Activated T-cell treated with anti-CD3 and anti-CD28 coated beads for 1 hour (primary cell): ENCODE measurements at regions not wholly inside any gene's neighbourhood (a gene's known extent, or its start where the extent isn't known, plus 50 kb on each side); places are given as distances from the start of the nearest gene placed in this dataset.

Source experiments
- DNase-seq: peaks from one replicate; pipeline ENCODE4 v3.0.0-alpha.2; 2020; ENCODE audit warnings: low read depth

DNA sequence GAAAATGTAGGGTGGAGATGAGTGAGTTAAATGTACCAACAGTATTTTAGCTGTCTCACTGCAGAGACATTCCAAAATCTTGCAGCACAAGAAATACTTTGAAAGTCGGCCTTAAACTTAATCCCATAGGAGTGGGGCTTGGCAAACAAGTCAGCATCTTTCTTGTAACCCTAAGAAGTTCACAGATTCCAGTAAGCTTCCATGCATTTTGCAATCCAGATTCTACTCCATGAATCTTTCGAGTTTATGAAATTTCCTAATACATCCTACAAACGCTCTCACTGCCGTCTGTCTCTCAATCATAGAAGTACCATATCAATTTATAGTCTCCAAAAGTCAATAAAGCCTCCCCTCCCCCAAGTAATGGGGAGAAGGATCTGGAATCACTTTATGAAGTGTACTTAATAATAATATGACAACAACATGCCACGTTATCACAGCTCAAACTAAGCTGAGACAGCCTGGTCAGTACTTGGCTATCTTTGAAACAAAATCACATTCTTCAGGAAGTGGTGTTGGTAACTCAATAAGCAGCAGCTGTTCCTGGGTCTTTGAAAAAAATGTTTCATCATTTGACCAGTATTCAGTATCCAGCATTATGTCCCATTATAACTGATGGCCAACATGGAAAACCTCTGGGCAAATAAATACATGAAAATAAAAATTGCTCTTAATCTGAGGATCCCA, 317.4 kb upstream of the RUNX1 start:
- no peak for DNase-seq

DNA sequence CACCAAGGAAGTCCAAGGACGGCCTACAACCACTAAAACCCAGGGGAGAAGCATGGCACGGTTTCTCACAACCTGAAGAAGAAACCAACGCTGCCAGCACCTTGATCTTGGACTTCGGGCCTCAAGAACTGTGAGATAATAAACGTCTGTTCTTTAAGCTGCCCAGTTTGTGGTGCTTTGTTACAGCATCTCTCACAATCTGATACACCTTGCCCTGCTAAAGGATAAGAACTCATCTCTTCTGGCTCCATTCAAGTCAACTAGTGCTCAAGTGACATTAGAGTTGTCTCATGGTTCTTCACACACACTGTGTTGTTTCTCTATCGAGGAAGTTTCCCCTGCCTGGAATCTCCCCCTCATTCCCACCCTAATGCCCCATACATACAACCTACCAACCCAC, 314.4 kb upstream of the RUNX1 start:
- no peak for DNase-seq

- DNase-seq = no peak
Measured at GRCh38 chr21:35361988-35362387, 312.9 kb upstream of the RUNX1 start.

DNA sequence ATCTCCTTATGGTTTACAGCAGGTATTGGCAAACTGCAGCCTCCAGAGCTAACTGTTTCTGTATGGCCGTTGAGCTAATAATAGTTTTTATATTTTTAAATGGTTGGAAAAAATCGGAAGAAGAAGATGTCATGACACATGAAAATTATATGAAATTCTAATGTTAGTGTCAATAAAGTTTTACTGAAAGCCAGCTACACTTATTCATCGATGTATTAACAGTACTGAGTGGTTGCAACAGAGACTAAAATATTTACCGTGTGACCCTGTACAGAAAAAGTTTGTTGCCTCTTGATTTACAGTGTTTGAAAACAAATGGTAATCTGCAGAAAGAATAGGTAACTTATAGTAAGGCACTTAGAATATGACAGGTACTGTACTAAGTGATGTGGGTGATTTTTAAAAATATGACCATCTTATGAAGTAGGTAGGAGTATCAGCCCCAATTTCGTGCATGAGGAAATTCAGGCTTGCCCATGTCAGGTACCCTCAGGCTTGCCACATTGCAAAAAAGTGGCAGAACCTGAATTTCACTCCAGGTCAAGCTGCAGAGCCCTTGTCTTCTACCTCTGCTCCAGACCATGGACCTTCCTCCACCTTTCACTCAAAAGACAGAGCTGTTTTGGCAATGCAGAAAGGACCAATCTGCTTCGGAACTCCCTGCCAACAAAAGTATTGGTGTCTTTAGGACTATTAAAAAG, 311.9 kb upstream of the RUNX1 start:
- no peak for DNase-seq

- no peak for DNase-seq
Measured at GRCh38 chr21:35359076-35359475, 310.0 kb upstream of the RUNX1 start.

DNA sequence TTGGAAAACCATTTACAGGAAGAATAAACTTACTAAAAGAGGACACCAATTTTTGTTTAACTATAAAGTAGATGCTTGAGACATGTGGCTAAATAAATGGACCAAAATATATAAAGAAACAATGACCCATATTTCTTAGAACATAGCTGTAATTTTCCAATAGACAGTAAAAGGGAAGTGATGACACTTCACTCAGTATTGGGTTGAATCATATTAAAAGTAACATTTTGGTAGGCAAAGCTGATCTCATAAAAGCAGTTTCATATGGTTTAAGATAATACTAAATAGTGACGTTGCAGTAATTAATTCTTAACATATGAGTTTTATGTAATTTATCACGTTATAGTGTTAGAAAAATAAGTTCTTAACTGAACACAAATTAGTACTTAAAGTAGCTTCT, 308.9 kb upstream of the RUNX1 start:
- DNase-seq = no peak

GRCh38 chr21:35357041-35357780, 308.1 kb upstream of the RUNX1 start:
- DNase-seq = no peak

DNA sequence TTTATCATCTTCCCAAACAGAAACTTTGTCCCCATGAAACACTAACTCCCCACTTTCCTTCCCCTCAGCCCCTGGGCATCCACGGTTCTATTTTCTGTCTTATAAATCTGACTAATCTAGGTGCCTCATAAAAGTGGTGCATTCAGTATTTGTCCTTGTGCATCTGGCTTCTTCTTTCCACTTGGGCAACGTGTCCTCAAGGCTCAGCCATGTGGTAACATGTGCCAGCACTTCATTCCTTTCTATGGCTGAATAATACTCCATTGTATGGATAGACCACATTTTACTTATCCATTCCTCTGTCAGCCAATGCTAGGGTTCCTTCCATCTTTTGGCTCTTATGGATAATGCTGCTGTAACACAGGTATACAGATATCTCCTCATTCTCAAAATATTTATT, 305.0 kb upstream of the RUNX1 start:
- DNase-seq = no peak

DNA sequence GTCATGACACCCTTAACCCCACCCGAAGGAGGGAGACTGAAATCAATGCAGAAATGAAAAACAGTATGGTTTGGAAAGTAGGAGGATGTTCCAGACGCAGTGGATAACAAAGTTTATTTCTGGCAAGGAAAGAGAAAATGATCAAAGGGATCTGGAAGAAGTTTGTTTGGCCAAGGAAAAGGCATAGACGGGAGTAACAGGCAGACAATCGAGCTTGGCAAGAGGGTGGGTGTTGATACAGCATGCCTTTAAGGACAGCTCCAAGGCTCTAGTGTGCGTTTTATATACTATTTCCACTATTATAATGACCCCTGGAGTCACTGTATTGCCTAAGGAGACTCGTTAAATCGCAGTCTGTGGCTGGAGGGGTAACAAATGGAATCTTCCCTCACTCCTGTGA, 303.7 kb upstream of the RUNX1 start:
- no peak for DNase-seq

GRCh38 chr21:35352066-35352770, 303.1 kb upstream of the RUNX1 start:
- DNase-seq = no peak

DNA sequence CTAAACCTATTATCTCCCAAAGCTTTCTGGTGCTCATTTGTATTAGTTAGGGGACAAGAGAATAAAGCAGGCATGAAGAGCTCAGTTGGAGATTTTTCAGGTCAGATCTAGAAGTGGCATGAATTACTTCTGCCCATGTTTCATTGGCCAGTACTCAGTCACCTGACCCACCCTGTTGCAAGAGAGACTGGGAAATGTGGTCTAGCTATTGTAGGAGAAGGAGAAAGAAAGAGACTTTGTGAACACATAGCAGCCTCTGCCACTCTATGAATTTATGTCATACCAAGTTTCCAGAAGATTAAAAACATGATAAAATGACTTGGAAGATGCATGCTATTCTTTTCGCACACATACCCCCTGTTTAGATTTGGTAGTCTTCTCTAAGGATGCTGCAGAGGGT, 302.3 kb upstream of the RUNX1 start:
- no peak for DNase-seq

DNA sequence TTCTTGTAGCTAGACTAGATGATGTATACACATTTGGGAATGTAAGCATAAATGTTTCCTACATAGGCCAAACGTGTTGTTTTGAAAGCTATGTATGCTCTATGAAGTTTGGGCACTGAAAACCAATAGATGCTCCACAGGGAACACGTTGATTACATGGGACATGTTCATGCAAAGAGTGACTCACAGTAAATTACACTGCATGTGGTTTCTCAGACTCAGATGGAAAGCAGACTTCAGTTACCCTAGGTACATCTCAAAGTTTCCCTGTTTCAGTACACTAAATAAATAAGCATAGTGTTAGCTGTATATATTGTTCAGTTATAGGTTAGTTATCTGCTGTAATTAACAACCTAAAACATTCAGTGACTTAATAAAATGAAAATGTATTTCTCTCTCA, 301.9 kb upstream of the RUNX1 start:
- DNase-seq = no peak

DNA sequence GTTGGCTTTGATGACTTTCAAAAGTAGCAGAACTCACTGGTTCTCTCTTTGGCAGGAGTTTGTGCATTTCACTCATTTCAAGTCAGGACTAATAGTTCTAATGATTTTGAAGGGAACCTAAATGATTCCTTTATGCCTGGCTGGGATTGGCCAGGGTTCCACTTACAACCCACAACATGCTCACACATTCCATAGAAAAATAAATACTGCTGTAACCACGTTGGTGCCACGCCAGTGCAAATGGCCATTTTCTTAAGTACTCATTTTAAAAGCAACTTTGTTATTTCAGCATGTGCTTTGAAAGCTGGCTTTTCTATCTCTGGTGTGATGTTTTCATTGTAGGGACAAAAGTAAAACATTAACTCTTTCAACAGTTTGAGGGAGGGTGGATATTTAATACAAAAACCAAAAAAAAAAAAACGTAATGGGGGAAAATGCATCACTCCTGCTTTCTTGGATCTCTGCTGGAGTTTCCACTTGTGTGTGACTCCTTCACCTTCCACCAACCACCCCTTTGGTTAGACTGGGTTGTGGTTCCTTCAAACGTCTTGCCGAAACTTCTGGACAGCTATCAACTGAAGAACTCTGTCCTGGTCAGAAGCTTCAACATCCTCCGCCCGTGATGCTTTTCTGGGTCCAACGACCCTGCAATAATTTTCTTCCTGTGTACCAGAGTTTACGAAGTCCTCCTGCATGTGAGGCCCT, 300.4 kb upstream of the RUNX1 start:
- DNase-seq = no peak

DNA sequence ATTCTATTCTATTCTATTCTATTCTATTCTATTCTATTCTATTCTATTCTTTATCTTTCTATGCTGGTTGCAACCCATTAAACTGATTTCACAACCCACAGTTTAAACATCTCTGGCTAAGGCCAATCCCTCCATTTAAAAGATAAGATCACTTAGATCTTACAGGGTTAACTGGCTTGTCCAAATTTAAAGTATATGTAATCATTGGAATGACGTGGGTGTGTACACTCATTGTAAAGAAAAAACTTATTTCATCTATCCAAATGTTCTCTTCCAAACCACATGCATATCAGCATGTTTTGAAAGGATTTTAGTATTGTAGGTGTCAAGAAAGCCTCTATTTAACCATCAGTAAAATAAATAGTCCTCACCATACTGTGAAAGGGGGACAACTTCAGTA, 299.6 kb upstream of the RUNX1 start:
- DNase-seq = no peak

GRCh38 chr21:35346697-35347096, 297.6 kb upstream of the RUNX1 start:
- DNase-seq = no peak

DNA sequence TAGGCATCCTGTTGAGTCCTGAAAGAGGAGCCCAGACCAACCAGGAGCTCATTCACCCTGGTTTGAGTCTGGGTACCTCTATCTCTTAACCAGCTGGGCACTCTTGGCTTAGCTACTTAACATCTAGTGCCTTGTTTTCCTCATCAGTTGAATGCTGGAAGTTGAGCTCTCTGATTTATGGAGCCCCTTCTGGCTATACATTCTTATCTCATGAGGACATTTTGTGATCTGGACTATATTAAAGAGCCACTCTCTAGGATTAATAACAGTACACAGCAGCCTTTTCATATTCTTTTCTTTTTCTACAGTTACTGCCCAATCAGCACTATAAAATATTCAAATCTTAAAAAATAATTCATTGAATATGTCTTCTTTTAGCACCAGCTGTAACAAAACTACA, 296.9 kb upstream of the RUNX1 start:
- DNase-seq = no peak

GRCh38 chr21:35344582-35344981, 295.5 kb upstream of the RUNX1 start:
- DNase-seq = no peak

DNA sequence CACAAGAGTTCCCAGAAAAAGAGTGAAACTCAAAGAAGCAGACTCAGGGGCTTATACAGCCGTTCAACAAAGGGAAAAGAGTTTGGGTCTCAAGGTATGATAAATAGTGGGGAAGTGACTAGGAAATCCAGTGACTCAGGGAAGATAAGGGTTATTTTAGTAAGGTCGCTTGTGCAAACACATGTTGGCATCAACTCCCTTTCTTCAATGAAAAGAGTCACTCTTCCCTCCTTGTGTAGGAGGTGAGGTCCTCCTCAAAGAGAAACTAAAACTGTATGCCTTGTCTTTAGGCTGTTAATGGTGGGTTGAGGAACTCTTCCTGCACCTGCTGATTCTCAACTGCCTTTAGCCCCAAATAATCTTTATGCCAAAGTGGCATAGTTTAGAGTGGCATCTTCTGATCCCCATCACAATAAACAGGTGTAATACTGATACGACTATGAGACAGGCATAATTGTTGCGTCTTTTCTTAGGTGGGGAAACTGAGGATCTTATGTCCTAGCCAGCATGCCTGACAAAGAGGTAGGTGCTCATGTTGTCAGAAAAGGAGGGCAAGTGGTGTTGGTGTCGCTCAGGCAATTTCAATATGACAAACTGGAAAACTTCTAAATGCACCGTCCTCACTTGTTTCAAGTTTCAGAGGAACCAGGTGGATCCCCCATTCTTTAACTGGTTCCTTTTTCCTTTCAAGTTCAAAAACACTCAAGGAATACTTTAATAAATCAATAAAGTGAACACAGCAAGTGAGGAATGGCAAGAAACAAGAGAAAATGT, 294.1 kb upstream of the RUNX1 start:
- DNase-seq = no peak

DNA sequence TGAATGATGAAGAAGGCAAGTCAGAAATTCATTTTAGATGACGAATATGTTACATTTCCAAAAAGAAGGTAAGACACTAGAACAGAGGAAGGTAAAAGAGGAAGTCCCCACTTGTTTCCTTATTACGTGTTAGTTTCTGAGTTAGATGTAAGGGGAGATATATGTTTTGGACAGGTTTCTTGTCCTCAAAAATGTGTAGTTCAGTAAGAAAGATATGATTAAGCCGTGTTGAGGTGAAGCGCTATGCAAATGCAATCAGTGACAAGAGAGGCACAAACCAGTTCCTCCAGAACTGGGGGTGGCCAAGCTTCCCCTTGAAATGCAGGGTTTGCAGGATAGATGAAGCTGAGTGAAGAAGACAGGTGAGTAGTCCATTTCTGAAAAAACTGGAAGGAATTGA, 293.3 kb upstream of the RUNX1 start:
- DNase-seq = no peak

DNA sequence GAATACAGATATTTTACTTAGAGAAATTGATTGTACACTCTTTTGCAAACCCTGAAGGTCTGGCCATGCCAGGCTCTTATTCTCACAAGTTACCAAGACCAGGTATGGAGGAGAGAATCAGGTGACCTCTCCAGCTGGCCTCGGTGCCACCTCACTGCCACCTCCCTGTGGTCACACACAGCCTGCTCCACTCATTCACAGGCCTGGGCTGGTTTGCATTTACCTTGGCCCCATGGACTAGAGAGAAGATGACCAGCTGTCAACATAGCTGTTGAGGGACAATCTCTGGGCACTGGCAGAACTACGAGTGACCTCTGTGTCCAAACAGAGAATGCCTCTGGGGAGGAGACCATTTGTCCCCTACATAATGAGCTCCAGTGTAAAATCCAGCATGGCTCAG, 291.2 kb upstream of the RUNX1 start:
- no peak for DNase-seq

GRCh38 chr21:35338881-35339632, 290.0 kb upstream of the RUNX1 start:
- DNase-seq = no peak
